ENCODE measurements at regions not wholly inside any gene's neighbourhood (a gene's known extent, or its start where the extent isn't known, plus 50 kb on each side); places are given as distances from the start of the nearest gene placed in this dataset.
"Not testable (repeated sequence)": the region's sequence is repeated elsewhere in the genome, so short reads cannot be mapped to it uniquely, and the experiment has no call there.

DNA sequence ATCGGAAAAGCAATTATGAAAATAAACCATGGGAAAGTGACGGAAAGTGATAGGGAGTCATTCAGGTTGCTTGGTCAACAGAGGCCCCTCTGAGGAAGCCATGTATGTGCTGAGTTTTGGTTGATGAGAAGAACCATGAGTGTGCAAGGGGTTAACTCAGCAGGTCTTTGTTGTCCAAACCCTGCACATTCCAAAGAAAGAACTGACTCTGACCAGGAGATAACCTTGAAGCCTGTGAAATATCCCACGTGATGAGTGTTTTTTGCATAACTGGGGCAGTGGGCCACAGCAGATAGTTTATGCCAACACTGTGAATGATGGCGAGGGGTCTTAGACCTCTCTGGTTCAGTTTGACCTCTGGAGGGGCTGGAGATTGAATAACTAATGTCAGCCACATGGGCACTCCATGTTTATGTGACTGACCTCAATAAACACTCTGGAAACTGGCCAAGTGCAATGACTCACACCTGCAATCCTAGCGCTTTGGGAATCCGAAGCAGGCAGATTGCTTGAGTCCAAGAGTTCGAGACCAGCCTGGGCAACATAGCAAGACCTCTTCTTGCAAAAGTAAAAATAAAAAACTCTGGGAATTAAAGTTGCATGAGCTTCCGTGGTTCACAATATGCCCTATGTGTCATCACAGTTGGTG, 154.0 kb upstream of the FOXK1 start:
- no peak for DNase-seq

DNA sequence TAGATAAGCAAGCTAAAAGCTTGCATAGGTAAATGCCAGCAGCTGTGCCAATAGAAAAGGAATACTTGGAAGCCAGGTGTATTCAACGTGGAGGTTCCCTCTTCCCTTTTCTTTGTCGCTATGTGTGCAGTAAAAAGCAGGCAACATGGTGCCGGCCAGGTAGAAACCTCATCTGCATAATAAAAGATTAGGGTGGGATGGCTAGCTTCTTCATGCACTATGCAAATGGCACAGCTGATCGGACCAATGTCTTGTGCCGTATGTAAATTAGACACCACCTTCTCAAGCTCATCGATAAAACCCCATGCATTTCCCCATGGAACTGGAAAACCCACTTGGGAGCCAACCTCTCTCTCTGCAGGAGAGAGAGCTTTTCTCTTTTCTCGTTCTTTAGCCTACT, 150.9 kb upstream of the FOXK1 start:
- DNase-seq: no peak

DNA sequence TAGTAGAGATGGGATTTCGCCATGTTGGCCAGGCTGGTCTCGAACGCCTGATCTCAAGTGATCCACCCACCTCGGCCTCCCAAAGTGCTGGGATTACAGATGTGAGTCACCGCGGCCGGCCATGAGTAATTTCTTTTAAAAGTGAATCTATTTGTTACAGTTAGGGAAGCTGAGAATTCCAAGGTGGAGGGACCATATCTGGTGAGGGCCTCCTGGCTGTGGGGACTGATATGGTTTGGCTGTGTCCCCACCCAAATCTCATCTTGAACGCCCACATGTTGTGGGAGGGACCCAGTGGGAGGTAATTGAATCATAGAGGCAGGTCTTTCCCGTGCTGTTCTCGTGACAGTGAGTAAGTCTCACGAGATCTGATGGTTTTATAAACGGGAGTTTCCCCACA, 148.8 kb upstream of the FOXK1 start:
- DNase-seq: not testable (repeated sequence)

DNA sequence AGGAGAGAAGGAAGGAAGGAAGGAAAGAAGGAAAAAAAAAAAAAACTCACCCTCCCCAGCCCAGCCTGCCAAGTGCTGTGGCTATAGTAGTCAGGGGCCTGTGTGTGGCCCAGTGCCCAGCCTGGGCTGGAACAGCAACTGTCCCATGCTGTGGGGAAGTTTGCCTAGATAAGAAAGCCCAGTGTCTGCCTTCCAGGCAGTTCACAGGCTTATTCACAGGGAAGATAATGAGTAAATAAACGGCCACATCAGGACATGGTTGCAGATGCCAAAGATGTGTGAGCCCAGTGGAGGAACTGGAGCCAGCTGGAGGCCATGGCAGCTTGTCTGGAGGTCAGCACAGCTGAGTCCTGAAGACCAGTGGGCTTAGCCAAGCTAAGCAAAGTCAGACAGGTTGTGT, 132.4 kb upstream of the FOXK1 start:
- DNase-seq: no peak

DNA sequence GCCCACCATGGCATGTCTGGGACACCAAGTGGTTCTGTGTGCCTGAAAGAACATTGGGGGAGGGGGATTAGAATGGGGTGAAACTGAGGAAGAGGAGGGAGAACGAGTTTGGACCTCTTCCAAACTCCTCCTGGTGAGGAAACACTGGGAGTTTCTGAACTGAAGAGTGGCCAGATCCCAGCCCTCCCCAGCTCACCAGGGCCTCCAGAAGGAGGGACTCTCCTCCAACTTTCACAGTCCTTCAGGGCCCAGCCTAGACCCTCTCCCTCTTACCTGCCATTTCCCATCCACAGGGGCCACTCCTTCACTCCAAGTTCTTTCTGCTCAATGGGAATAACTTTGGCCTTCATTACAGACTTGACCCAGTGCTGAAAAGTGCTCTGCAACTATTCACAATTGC, 132.0 kb upstream of the FOXK1 start:
- DNase-seq: no peak

DNA sequence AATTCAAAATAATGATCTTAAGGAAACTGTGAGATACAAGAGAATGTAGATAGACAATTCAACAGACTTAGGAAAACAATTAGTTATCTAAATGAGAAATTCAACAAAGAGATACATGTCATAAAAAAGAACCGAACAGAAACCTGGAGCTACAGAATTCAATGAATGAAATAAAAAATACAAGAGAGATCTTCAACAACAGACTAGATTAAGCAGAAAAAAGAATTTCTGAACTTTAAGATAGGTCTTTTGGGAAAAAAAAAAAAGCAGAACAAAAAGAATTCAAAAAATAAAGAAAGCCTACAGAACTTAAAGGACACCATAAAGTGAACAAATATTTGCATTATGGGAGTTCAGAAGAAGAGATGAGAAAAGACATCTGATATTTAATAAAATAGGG, 129.1 kb upstream of the FOXK1 start:
- no peak for DNase-seq

DNA sequence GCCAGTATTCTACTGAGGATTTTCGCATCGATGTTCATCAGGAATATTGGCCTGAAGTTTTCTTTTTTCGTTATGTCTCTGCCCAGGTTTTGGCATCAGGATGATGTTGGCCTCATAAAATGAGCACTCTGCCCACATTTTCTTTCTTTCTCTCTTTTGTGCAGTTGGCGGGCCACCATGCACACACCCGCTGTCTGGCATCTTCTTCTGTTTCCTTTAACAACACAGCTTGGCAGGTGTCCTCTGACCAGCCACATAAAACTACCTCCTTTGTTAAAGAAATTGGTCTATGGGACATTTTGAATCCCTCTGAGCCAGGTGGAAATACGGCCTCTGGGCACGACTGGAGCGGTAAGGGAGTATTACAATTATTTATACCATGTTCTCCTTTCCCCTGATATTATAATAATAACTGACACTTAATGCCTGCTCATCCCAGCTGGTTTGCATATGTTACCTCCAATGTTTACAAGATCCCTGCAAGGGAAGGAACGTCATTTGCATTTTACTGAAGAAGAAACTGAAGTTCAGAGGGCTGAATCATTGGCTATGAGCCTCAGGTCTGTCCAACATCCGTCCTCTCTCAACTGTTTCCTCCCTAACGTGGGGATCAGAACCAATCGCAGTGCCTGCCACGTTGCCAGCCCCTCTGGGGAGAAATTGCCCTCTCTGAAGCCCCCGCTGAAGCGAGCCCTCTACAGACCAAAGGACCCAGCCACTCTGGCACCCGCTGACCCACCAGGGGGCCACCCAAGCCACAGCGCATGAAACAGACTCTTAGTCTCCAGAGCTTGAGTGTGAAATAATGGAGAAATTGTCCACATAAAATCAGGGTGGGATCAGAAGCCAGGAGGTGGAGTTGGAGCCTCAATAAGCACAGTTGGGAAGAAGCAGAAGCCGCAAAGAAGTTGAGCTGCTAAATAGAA, 125.0 kb upstream of the FOXK1 start:
- no peak for DNase-seq

DNA sequence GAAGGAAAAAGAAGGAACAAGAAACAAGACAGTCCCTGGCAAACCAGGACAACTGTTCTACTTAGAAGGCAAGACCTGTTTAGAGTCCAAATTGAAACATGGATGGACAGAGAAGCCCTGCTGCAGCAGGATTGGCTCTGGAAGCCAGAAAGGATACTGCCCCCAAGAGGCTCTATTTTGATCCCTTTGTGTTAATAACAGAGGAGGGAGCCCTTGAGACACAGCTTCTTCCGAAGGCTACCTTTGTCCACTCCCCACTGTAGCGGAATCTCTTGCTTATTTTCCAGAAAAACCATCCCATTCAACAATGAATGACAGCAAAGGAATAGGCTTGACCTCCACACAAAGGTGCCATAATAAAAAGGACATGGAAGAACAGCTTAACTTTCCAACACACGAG, 120.3 kb upstream of the FOXK1 start:
- no peak for DNase-seq

DNA sequence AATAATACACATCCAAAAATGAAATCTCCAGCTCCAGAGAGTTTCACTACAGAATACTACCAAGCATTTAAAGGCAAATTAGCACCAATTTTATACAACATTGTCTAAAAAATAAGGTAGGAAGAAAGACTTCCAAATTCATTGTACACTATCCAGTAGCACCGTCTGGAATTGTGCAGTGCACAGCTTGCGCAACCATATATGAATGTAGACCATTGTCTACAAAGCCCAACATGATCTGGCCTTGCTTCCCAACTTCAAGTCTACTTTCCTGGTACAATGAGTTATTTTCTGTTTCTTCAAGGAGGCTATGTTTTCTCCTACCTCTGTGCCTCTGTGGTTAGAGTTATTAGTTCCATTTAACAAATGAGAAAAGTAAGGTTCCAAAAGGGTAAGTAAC, 115.4 kb upstream of the FOXK1 start:
- no peak for DNase-seq

DNA sequence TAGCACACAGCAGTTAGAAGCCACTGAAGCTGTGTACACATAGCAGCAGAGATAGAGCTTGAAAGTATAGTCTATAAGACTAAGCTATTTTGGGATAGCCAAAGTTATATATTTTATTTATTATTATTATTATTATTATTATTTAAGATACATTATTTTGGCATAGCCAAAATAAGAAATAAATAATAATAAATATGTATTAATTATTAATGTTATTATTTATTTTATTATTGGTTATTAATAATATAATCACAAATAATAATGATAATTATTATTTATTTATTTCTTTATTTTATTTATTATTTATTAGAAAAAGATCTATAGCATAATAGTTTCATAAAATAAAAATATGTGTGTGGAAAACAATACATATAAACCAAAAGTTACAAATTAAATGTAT, 107.2 kb upstream of the FOXK1 start:
- DNase-seq: no peak

DNA sequence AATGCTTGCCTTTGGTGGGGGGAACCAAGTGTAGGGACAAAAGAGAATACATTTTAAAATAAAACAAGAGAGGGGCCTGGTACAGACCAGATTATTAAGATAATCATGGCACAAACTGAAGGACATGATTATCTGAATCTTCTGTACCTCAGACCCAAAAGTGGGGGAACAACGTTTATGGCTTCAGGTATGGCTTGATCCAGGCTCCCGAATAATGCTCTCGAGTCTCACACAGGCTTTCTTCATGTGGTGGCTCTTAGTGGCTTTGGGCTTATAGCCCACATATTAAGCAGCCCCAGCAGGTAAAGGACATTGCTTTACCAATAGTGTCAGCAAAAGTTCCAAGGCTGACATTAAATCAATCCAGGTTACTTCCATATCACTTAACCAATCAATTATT, 106.8 kb upstream of the FOXK1 start:
- DNase-seq: no peak

DNA sequence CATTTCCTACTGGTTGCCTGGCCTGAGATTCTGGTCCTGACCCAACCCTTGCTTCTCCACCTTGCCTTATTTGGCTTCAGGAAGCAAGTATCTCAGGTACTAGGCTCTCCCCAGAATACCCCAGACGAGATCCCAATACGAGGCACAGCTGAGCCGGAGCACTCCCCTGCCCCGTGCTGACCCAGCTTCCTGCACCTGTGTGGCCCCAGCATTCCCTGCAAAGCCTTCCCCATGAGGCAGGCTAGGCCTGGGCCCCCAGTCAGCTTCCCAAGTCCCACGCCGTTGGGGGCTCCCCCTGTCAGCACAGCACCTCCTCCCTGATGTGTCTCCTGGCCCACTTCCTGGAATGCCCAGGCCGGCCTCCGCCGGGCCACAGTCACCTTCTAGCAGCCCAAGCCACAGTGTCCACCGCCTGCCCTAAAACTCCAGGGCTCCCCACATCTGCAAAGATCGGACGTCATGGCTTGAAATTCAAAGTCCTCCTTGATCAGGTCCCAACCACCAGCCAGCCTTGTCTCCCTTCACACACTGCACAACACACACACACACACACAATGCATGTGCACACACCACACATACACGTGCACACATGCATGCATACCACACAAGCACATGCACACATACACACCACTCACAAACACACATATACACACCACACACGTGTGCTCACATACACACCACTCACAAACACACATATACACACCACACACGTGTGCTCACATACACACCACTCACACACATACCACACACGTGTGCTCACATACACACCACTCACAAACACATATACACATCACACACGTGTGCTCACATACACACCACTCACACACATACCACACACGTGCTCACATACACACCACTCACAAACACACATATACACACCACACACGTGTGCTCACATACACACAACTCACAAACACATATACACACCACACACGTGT, 78.9 kb upstream of the FOXK1 start:
- DNase-seq: no peak

DNA sequence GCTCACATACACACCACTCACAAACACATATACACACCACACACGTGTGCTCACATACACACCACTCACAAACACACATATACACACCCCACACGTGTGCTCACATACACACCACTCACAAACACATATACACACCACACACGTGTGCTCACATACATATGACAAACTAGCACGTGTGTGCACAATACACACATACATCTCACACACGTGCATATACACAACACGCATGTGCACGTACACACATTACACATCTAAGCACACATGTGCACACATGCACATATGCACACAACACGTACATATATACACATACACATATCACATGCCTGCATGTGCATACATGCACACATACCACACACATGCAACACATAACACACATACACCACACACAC, 78.3 kb upstream of the FOXK1 start:
- no peak for DNase-seq

DNA sequence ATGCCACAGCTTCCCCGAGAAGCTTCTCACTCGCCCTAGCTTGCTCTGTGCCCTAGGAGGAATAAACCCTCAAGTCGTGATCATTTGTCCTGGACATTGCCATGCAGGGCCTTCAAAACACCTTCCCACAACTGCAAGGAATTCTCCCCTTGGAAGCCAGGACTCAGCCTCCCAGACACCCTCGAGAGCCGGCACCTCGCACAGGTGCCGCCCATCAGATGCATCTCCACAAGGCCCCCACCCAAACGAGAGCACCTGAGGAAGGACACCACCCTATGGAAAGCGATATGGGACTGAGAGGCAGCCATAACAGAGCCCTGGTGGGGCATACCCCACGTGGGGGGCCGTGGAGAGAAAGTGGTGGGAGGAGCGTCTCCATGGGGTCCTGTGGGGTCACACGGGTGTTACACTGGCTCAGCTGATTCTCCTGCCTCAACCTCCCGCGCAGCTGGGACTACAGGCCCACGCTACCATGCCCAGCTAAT, 77.6 kb upstream of the FOXK1 start:
- DNase-seq: no peak

DNA sequence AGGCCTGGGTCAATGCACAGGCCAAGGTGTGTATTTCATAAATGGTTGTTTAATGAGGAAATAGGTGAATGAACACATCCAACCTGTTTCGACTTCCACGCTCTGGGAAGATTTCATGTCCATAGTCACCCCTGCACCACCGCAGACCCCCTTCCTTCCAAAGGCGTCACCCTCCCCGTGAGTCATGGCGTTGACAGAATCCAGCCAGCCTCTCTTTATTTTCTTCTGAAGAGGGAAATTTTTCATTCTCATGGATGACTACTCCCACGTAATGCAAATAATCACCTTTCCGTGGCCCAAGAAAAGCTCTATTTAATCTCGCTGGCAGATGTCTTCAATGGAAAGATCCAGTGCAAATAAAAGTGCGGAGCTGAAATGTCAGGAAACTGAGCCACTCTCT, 75.3 kb upstream of the FOXK1 start:
- DNase-seq: no peak

DNA sequence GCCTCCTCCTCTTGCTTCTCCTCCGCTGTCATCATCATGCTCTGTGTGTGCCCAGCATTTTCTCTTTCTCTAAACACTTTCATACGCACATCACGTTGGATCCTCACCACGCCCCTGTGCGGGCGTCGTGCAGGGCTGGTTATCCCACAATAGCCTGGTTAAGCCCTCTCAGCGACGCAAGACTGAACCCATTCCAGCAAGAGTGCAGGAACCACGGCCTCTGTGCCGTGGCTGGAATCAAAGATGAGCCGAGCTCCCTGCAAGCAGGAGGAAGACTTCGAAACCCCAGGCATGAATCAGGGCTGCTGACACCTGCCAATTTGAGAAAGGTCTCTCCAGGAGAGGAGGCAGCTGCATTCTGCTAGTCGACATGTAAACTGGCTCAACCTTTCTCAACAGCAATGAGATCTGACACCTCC, 74.8 kb upstream of the FOXK1 start:
- DNase-seq: no peak

DNA sequence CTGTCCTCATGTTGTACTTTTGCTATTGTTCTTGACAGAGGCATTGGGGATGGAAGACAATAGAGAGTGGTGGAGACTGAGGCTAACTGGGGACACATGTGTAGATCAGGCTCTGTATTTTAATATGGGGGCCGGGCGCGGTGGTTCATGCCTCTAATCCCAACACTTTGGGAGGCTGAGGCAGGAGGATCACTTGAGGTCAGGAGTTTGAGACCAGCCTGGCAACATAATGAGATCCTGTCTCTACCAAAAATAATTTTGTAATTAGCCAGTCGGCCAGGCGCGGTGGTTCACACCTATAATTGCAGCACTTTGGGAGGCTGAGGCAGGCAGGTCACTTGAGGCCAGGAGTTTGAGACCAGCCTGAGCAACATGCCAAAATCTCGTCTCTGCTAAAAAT, 72.5 kb upstream of the FOXK1 start:
- DNase-seq: not testable (repeated sequence)

DNA sequence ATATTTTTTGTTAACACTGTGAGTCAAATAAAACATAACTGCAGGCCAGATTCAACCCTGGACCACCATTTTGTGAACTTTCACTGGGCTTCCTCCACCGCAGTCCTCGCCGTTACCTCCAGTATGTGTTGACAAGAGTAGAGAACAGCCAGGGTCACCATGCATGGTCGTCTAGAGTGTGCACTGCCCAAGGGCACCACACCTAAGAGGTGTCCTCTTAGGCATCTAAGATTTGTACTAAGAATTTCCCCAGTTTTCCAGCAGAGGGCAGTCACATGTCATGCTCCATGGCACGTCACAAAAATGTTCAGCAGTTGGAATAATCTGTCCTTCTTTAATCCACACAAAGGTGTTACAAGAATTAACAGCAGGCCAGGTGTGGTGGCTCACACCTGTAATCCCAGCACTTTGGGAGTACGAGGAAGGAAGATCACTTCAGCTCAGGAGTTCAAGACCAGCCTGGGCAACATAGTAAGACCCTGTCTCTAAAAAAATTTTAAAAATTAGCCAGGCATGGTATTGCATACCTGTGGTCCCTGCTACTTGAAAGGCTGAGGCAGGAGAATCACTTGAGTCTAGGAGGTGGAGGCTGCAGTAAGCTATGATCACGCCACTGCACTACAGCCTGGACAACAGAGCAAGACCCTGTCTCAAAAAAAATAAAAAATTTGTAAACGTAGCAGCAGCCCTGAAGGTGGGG, 71.2 kb upstream of the FOXK1 start:
- peak; percentile 54 for DNase-seq

DNA sequence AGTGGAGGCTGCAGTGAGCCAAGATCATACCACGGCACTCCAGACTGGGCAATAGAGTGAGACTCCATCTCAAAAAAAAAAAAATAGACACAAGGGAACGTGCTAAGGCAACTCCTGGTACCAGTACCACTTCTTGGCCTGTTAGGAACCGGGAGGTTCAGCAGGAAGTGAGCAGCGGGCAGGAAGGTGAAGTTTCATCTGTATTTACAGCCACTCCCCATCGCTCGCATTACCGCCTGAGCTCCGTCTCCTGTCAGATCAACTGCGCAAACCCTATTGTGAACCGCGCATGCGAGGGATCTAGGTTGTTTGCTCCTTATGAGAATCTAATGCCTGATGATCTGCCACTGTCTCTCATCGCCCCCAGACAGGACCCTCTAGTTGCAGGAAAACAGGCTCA, 69.9 kb upstream of the FOXK1 start:
- DNase-seq: no peak

DNA sequence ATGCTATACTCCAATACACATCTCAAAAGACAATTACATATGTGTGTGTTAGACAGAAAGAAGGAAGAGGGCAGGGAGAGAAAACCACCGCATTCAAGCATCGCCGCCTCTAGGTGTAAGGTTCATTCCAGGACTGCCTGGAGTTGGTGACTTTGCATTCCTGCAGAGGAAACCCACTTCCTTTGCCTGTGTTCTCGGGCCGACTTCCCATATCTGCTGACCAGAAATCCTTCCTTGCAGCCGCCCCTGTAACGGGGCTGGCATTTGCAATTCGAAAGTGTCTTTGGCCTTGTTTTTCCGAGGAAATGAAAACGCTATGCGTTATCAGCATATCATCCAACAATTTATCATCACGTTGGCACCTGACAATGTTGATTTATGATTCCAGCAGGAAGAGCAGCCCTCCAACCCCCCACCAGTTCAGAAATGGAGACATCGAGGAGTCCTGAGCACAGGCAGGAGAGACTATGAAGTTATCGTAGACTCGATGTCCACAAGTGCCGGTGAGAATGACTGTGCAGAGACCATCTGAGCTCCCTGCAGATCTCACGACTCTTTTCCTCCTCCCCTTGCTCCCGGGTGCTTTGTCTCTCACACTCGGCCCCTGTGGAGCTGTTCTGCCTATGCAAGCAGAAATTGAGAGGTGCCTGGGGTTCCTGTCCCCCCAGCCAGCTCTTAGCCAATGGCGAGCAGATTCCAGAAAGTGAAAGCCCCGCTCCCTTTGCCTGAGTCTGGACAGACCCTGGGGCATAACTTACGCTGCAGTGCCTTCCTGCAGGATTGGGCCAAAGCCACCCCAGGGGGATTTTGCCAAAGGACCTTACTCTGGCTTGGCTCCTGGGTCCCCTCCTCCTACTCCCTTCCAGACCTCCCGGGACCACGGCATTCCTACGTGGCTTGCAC, 68.9 kb upstream of the FOXK1 start:
- peak; percentile 79 for DNase-seq

DNA sequence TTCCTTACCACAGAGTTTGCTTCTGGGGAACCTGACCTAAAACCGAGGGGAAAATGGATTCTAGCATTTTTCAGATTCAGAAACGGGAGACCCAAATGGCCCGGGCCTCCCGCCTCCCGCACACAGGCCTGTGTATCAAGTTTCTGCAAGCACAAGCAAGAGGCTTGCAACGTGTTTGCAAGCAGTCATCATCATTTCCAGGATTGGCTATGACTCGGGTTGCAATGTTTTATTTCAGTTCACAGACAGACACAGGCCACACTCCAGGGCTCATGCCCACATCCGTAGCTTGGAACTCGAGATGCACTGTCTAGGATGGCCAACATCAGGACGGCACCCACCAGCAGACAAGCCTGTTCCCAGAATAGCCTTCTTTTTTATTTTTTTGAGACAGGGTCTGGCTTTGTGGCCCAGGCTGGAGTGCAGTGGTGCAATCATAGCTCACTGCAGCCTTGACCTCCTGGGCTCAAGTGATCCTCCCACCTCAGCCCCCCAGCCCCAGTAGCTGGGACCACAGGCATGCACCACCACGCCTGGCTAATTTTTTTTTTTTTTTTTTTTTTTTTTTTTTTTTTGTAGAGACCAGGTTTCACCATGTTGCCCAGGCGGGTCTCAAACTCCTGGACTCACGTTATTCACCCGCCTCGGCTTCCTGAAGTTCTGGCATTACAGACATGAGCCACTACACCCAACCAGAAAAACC, 68.1 kb upstream of the FOXK1 start:
- DNase-seq: no peak
